CD4-positive, alpha-beta T cell (primary cell): ENCODE measurements at regions not wholly inside any gene's neighbourhood (a gene's known extent, or its start where the extent isn't known, plus 50 kb on each side); places are given as distances from the start of the nearest gene placed in this dataset.

Source experiments
- ATAC-seq: fragments of 200-7000 bp; cut with Tn5 transposase; one replicate; pipeline ENCODE4 v1.10.0; 2022; ENCODE audit warnings: mild to moderate bottlenecking; ENCODE audit not compliant: poor library complexity
- CTCF ChIA-PET: fragments of 350-600 bp; sonication (Branson Sonifier 250); formaldehyde crosslinking; loops from one replicate; lab custom pipeline; 2021; ENCODE audit warnings: antibody characterized with exemption, inconsistent platforms; lab: Charles Lee
- POLR2A ChIA-PET: fragments of 350-600 bp; sonication (Branson Sonifier 250); formaldehyde crosslinking; loops from one replicate; lab custom pipeline; 2021; ENCODE audit warnings: antibody characterized with exemption, inconsistent platforms; lab: Charles Lee
- DNase-seq, 14 experiments: peaks; one replicate each; pipeline ENCODE4 v3.0.0-alpha.2; 2013 to 2020; ENCODE audit warnings: mixed read lengths in 2 of 14
- H3K27ac ChIP-seq, 2 donors: one replicate each; pipeline versions ENCODE4 v1.5.1 to v1.7.0; 2013; ENCODE audit warnings: low read length in 2 of 2, low read depth in 1 of 2, mild to moderate bottlenecking in 1 of 2
- H3K27me3 ChIP-seq, 2 experiments: 1 replicate in 1 of 2; 2 replicates in 1 of 2; pipeline versions ENCODE4 v1.6.1 to v1.7.0; 2013; ENCODE audit warnings: low read length in 2 of 2, control low read depth in 1 of 2, mild to moderate bottlenecking in 1 of 2, moderate library complexity in 1 of 2; ENCODE audit not compliant: insufficient read depth in 2 of 2, control insufficient read depth in 1 of 2
- H3K36me3 ChIP-seq: one replicate; pipeline ENCODE4 v1.6.1; 2013; ENCODE audit warnings: low read length, control low read depth; ENCODE audit not compliant: insufficient read depth
- H3K4me1 ChIP-seq: one replicate; pipeline ENCODE4 v1.6.1; 2013; ENCODE audit warnings: low read length, control low read depth; ENCODE audit not compliant: insufficient read depth
- H3K4me3 ChIP-seq: one replicate; pipeline ENCODE4 v1.5.1; 2013; ENCODE audit warnings: mild to moderate bottlenecking, low read length, moderate library complexity
- H3K9me3 ChIP-seq, 2 experiments: 1 replicate in 1 of 2; 2 replicates in 1 of 2; pipeline versions ENCODE4 v1.6.1 to v1.7.0; 2013; ENCODE audit warnings: low read length in 2 of 2, mild to moderate bottlenecking in 2 of 2, control low read depth in 1 of 2, moderate library complexity in 1 of 2; ENCODE audit not compliant: control insufficient read depth in 1 of 2, insufficient read depth in 1 of 2
- H3K27ac Mint-ChIP-seq: one replicate; pipeline ENCODE4 v1.8.0; 2020; ENCODE audit warnings: mixed read lengths
- H3K27me3 Mint-ChIP-seq: one replicate; pipeline ENCODE4 v1.8.0; 2021; ENCODE audit warnings: mixed read lengths
- H3K36me3 Mint-ChIP-seq: one replicate; pipeline ENCODE4 v1.8.0; 2021; ENCODE audit warnings: low read depth, mixed read lengths
- H3K4me1 Mint-ChIP-seq: one replicate; pipeline ENCODE4 v1.8.0; 2021; ENCODE audit warnings: low read depth, mixed read lengths
- H3K4me3 Mint-ChIP-seq: one replicate; pipeline ENCODE4 v1.8.0; 2020; ENCODE audit warnings: mild to moderate bottlenecking, mixed read lengths
- H3K9me3 Mint-ChIP-seq: one replicate; pipeline ENCODE4 v1.8.0; 2020; ENCODE audit warnings: mixed read lengths
- CTCF ChIP-seq: fragments of 200-600 bp; IDR thresholded peaks from one replicate; pipeline ENCODE4 v1.8.0; 2022; ENCODE audit warnings: antibody characterized with exemption, mild to moderate bottlenecking
- intact Hi-C, 2 experiments: fragments of 100-400 bp; cut with DNase I in 1 of 2; cut with micrococcal nuclease in 1 of 2; formaldehyde crosslinking; loops; one replicate each; pipeline versions ENCODE4 v1.15.1 to v1.9.0; 2023 to 2025; cut with DNase I, micrococcal nuclease

- H3K27me3 ChIP-seq = peaks cover 0 to 3% of the 10 kb centered on the region in 2 experiments
- ChIA-PET CTCF (no interaction called here), POLR2A (no interaction called here)
- H3K27me3 Mint-ChIP-seq = no peaks in the 10 kb centered on the region
- DNase-seq (no peak), ATAC-seq (no peak)
- H3K9me3 ChIP-seq = peaks cover 0 to 9% of the 10 kb centered on the region in 2 experiments
- no peak for TF ChIP-seq CTCF
- no peaks in the 10 kb centered on the region for H3K36me3 ChIP-seq
- intact Hi-C loops = no loop called here
- no peak overlapping the region for H3K27ac ChIP-seq
- H3K9me3 Mint-ChIP-seq = no peaks in the 10 kb centered on the region
- H3K27ac Mint-ChIP-seq = no peak overlapping the region
- H3K4me1 Mint-ChIP-seq = no peaks in the 10 kb centered on the region
- no peak overlapping the region for H3K4me3 ChIP-seq
- H3K4me3 Mint-ChIP-seq = no peak overlapping the region
- no peaks in the 10 kb centered on the region for H3K36me3 Mint-ChIP-seq
- H3K4me1 ChIP-seq = no peaks in the 10 kb centered on the region
Measured at GRCh38 chr18:77990131-77990530, 740.5 kb downstream of the GALR1 start.

GRCh38 chr18:77990901-77991300 is 741.3 kb downstream of the GALR1 start:
- H3K36me3 Mint-ChIP-seq = no peaks in the 10 kb centered on the region
- DNase-seq = no peak
- no peak overlapping the region for H3K27ac Mint-ChIP-seq
- ATAC-seq = no peak
- POLR2A ChIA-PET = no interaction called here
- Histone ChIP-seq H3K27me3 (peaks cover 0 to 3% of the 10 kb centered on the region in 2 experiments), H3K4me1 (no peaks in the 10 kb centered on the region), H3K27ac (no peak overlapping the region), H3K9me3 (peaks cover 0 to 9% of the 10 kb centered on the region in 2 experiments), H3K4me3 (no peak overlapping the region), H3K36me3 (no peaks in the 10 kb centered on the region)
- H3K9me3 Mint-ChIP-seq = no peaks in the 10 kb centered on the region
- CTCF ChIA-PET = no interaction called here
- H3K4me1 Mint-ChIP-seq = no peaks in the 10 kb centered on the region
- intact Hi-C loops = no loop called here
- no peak for TF ChIP-seq CTCF
- H3K27me3 Mint-ChIP-seq = no peaks in the 10 kb centered on the region
- H3K4me3 Mint-ChIP-seq = no peak overlapping the region

GRCh38 chr18:77992057-77992456 is 742.4 kb downstream of the GALR1 start:
- Mint-ChIP-seq H3K36me3 (no peaks in the 10 kb centered on the region), H3K9me3 (no peaks in the 10 kb centered on the region), H3K27me3 (no peaks in the 10 kb centered on the region), H3K4me1 (no peaks in the 10 kb centered on the region), H3K27ac (no peak overlapping the region), H3K4me3 (no peak overlapping the region)
- Histone ChIP-seq H3K4me1 (no peaks in the 10 kb centered on the region), H3K27me3 (peaks cover 0 to 3% of the 10 kb centered on the region in 2 experiments), H3K27ac (no peak overlapping the region), H3K4me3 (no peak overlapping the region), H3K36me3 (no peaks in the 10 kb centered on the region), H3K9me3 (peaks cover 0 to 6% of the 10 kb centered on the region in 2 experiments)
- no peak for ATAC-seq
- POLR2A ChIA-PET = no interaction called here
- intact Hi-C loops = no loop called here
- DNase-seq = no peak
- TF ChIP-seq CTCF = no peak
- CTCF ChIA-PET = no interaction called here
